T-cell (primary cell): ENCODE measurements at regions not wholly inside any gene's neighbourhood (a gene's known extent, or its start where the extent isn't known, plus 50 kb on each side); places are given as distances from the start of the nearest gene placed in this dataset.

Experiments used
- ATAC-seq, 4 experiments: fragments of 200-7000 bp in 3 of 4; fragments of 150-1000 bp in 1 of 4; cut with Tn5 transposase; replicated peaks in 1 of 4; 1 replicate in 3 of 4; 2 replicates in 1 of 4; pipeline ENCODE4 v1.10.0; 2021; ENCODE audit warnings: moderate library complexity in 3 of 4, mild to moderate bottlenecking in 2 of 4, moderate number of reproducible peaks in 1 of 4
- CTCF ChIA-PET, 2 donors: fragments of 300-600 bp; sonication (Branson Sonifier 250); formaldehyde crosslinking; loops; one replicate each; lab custom pipeline; 2022; ENCODE audit warnings: antibody characterized with exemption in 2 of 2; lab: Charles Lee
- POLR2A ChIA-PET, 2 donors: fragments of 300-600 bp; sonication (Branson Sonifier 250); formaldehyde crosslinking; loops; one replicate each; lab custom pipeline; 2022; ENCODE audit warnings: antibody characterized with exemption in 2 of 2; lab: Charles Lee
- DNase-seq, 35 experiments: peaks; one replicate each; pipeline versions ENCODE4 v3.0.0 to v3.0.0-alpha.2; 2013 to 2023
- H3K27ac ChIP-seq: one replicate; pipeline ENCODE4 v1.5.1; 2013; ENCODE audit warnings: low read length
- H3K27me3 ChIP-seq, 2 experiments: replicated peaks in 1 of 2; 1 replicate in 1 of 2; 2 replicates in 1 of 2; pipeline versions ENCODE4 v1.6.1 to v1.7.0; 2013; ENCODE audit warnings: low read length in 1 of 2, mixed read lengths in 1 of 2; ENCODE audit not compliant: control insufficient read depth in 2 of 2, insufficient read depth in 2 of 2; ENCODE audit errors: extremely low read depth in 1 of 2
- H3K36me3 ChIP-seq, 2 donors: 1 replicate in 1 of 2; 2 replicates in 1 of 2; pipeline versions ENCODE4 v1.6.1 to v1.7.0; 2013; ENCODE audit warnings: low read length in 1 of 2; ENCODE audit not compliant: control insufficient read depth in 2 of 2, insufficient read depth in 1 of 2; ENCODE audit errors: extremely low read depth in 1 of 2
- H3K4me1 ChIP-seq, 2 experiments: 1 replicate in 1 of 2; 2 replicates in 1 of 2; pipeline versions ENCODE4 v1.6.1 to v1.7.0; 2013; ENCODE audit warnings: low read length in 2 of 2, mixed read lengths in 1 of 2; ENCODE audit not compliant: insufficient read depth in 2 of 2, control insufficient read depth in 1 of 2; ENCODE audit errors: extremely low read depth in 1 of 2
- H3K4me3 ChIP-seq, 2 donors: 1 replicate in 1 of 2; 2 replicates in 1 of 2; pipeline versions ENCODE4 v1.5.1 to v1.7.0; 2013; ENCODE audit warnings: mild to moderate bottlenecking in 2 of 2, low read length in 1 of 2, moderate library complexity in 1 of 2; ENCODE audit not compliant: control insufficient read depth in 1 of 2; ENCODE audit errors: extremely low read depth in 1 of 2
- H3K9me3 ChIP-seq: 2 replicates; pipeline ENCODE4 v1.7.0; 2013
- H3K27ac Mint-ChIP-seq, 2 donors: one replicate each; pipeline ENCODE4 v1.8.0; 2020 to 2021; ENCODE audit warnings: mild to moderate bottlenecking in 2 of 2, mixed read lengths in 2 of 2
- H3K27me3 Mint-ChIP-seq, 2 donors: one replicate each; pipeline ENCODE4 v1.8.0; 2021 to 2022; ENCODE audit warnings: mixed read lengths in 2 of 2
- H3K36me3 Mint-ChIP-seq: one replicate; pipeline ENCODE4 v1.8.0; 2021; ENCODE audit warnings: mixed read lengths
- H3K4me1 Mint-ChIP-seq, 3 donors: one replicate each; pipeline ENCODE4 v1.8.0; 2020 to 2022; ENCODE audit warnings: mixed read lengths in 3 of 3, mild to moderate bottlenecking in 1 of 3
- H3K4me3 Mint-ChIP-seq, 3 donors: one replicate each; pipeline ENCODE4 v1.8.0; 2020 to 2022; ENCODE audit warnings: mild to moderate bottlenecking in 3 of 3, mixed read lengths in 3 of 3, moderate library complexity in 3 of 3
- H3K9me3 Mint-ChIP-seq, 3 donors: one replicate each; pipeline ENCODE4 v1.8.0; 2020 to 2022; ENCODE audit warnings: mixed read lengths in 3 of 3
- WGBS: methylation state at CpG from one replicate; pipeline ENCODE4 v1.1.5; 2013; ENCODE audit warnings: missing lambda C conversion rate; ENCODE audit not compliant: insufficient coverage; 5-methylcytosine and 5-hydroxymethylcytosine counted together

DNA sequence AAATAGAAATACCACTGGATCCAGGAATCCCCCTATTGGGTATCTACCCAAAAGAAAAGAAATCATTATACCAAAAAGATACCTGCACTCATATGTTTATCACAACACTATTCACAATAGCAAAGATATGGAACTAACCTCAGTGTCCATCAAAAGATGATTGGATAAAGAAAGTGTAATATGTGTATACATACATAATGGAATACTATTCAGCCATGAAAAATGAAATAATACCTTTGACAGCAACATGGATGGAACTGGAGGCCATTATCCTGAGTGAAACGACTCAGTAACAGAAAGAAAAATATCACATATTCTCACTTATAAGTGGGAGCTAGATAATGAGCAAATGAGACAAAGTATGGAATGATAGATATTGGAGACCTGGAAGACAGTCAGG, 74.2 kb upstream of the TLR3 start:
- ATAC-seq (no peak), DNase-seq (no peak)
- Histone ChIP-seq H3K27me3 (peaks cover 0 to 3% of the 10 kb centered on the region in 2 experiments), H3K9me3 (no peaks in the 10 kb centered on the region), H3K4me1 (no peaks in the 10 kb centered on the region), H3K4me3 (no peak overlapping the region), H3K36me3 (no peaks in the 10 kb centered on the region), H3K27ac (no peak overlapping the region)
- no CpG with 5 or more reads among the region's 1 CpG for WGBS
- Mint-ChIP-seq H3K27me3 (peaks cover 3 to 4% of the 10 kb centered on the region in 2 donors), H3K27ac (no peak overlapping the region), H3K36me3 (no peaks in the 10 kb centered on the region), H3K4me3 (no peak overlapping the region), H3K4me1 (no peaks in the 10 kb centered on the region), H3K9me3 (peaks cover 0 to 4% (median 0%) of the 10 kb centered on the region in 3 donors)
- CTCF ChIA-PET, result no interaction called here
- POLR2A ChIA-PET, result no interaction called here

DNA sequence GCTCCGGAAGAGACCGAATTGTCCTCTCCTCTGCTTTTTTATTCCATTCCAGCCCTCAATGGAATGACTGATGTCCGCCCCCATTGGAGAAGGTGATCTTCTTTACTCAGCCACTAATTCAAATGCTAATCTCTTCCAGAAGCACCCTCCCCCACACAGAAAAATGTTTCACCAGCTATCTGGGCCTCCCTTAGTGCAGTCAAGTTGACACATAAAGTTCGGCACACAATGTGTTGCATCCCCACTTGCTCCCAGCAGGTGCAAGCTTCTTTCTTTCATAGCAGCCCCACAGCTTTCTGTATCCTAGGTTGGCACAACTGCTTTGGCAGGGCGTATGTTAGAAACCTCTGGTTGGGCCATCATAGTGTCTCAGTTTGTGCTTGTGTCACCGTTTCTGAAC, 73.3 kb upstream of the TLR3 start:
- 89% methylated on average over 3 of the region's 6 CpGs for WGBS
- ChIA-PET CTCF (no interaction called here), POLR2A (no interaction called here)
- DNase-seq (no peak), ATAC-seq (no peak)
- H3K4me3 Mint-ChIP-seq, result no peak overlapping the region
- no peaks in the 10 kb centered on the region for H3K36me3 Mint-ChIP-seq
- no peak overlapping the region for H3K4me3 ChIP-seq
- no peak overlapping the region for H3K27ac ChIP-seq
- H3K27ac Mint-ChIP-seq, result no peak overlapping the region
- H3K36me3 ChIP-seq, result no peaks in the 10 kb centered on the region
- peaks cover 3 to 4% of the 10 kb centered on the region in 2 donors for H3K27me3 Mint-ChIP-seq
- H3K27me3 ChIP-seq, result peaks cover 0 to 3% of the 10 kb centered on the region in 2 experiments
- no peaks in the 10 kb centered on the region for H3K4me1 Mint-ChIP-seq
- H3K9me3 ChIP-seq, result no peaks in the 10 kb centered on the region
- H3K9me3 Mint-ChIP-seq, result peaks cover 0 to 4% (median 0%) of the 10 kb centered on the region in 3 donors
- no peaks in the 10 kb centered on the region for H3K4me1 ChIP-seq

GRCh38 chr4:185997296-185997695, 71.7 kb upstream of the TLR3 start:
- no peaks in the 10 kb centered on the region for H3K36me3 Mint-ChIP-seq
- H3K9me3 Mint-ChIP-seq, result peaks cover 0 to 4% (median 0%) of the 10 kb centered on the region in 3 donors
- no peak overlapping the region for H3K4me3 ChIP-seq
- peaks cover 0 to 4% of the 10 kb centered on the region in 2 donors for H3K27me3 Mint-ChIP-seq
- peaks cover 0 to 3% of the 10 kb centered on the region in 2 experiments for H3K27me3 ChIP-seq
- no peak for DNase-seq
- CTCF ChIA-PET, result no interaction called here
- POLR2A ChIA-PET, result no interaction called here
- ATAC-seq, result no peak
- H3K4me1 Mint-ChIP-seq, result no peaks in the 10 kb centered on the region
- H3K27ac ChIP-seq, result no peak overlapping the region
- no peaks in the 10 kb centered on the region for H3K9me3 ChIP-seq
- H3K27ac Mint-ChIP-seq, result no peak overlapping the region
- no peak overlapping the region for H3K4me3 Mint-ChIP-seq
- WGBS, result 88% methylated on average over 5 of the region's 7 CpGs
- no peaks in the 10 kb centered on the region for H3K36me3 ChIP-seq
- H3K4me1 ChIP-seq, result no peaks in the 10 kb centered on the region

DNA sequence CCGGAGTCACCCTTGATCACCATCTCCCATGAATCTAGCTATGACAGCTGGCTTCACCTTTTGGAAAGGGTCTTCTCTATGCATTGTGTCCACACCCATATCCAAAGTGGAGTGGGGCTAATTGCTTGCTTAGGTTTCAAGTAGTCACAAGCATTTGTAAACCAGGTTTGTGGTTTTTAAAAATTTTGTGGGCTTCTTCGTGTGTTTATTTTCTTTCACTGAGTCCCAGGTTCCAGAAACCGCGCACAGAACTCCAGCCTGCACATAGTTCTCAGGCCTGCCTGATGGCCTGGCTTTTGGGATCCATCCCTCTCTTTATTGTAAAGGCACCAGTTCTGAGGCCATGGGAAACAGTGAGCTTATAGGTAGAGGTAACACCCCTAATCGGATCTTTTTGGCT, 70.2 kb upstream of the TLR3 start:
- ATAC-seq, result no peak
- no peak for DNase-seq
- Histone ChIP-seq H3K36me3 (no peaks in the 10 kb centered on the region), H3K27ac (no peak overlapping the region), H3K4me3 (no peak overlapping the region), H3K27me3 (peaks cover 0 to 3% of the 10 kb centered on the region in 2 experiments), H3K4me1 (no peaks in the 10 kb centered on the region), H3K9me3 (no peaks in the 10 kb centered on the region)
- Mint-ChIP-seq H3K4me1 (no peaks in the 10 kb centered on the region), H3K9me3 (peaks cover 0 to 4% (median 0%) of the 10 kb centered on the region in 3 donors), H3K4me3 (no peak overlapping the region), H3K36me3 (no peaks in the 10 kb centered on the region), H3K27ac (no peak overlapping the region), H3K27me3 (peaks cover 0 to 4% of the 10 kb centered on the region in 2 donors)
- ChIA-PET POLR2A (no interaction called here), CTCF (interaction anchor here in 1 of 2 donors (0.6 kb wide), 1 partner anchor 83 kb away, joined by 3 read pairs; no protein-coding TSS in a partner anchor)
- 53% methylated on average over 2 of the region's 5 CpGs for WGBS

DNA sequence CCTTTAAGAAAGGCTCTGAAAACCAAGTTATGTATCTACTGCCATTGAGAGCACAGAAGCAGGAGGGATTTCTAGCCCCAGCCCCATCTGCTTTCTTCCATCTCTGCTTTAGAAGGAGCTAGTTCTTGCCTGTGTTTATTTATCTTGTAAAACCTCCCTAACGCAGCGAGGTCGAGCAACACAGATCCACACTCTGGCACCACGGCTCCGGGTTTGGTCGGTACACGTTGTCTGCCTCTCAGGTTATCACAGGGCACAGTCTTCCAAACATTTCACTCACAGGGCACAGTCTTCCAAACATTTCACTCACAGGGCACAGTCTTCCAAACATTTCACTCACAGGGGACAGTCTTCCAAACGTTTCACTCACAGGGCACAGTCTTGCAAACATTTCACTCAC, 69.7 kb upstream of the TLR3 start:
- Mint-ChIP-seq H3K36me3 (no peaks in the 10 kb centered on the region), H3K27ac (peak overlapping the region in 1 of 2 donors; percentile 25), H3K4me1 (no peaks in the 10 kb centered on the region), H3K9me3 (peaks cover 0 to 4% (median 0%) of the 10 kb centered on the region in 3 donors), H3K27me3 (peaks cover 0 to 3% of the 10 kb centered on the region in 2 donors), H3K4me3 (no peak overlapping the region)
- WGBS, result 88% methylated on average over 8 of the region's 8 CpGs
- POLR2A ChIA-PET, result no interaction called here
- no peak overlapping the region for H3K27ac ChIP-seq
- no peaks in the 10 kb centered on the region for H3K4me1 ChIP-seq
- no peaks in the 10 kb centered on the region for H3K9me3 ChIP-seq
- DNase-seq, result no peak
- H3K4me3 ChIP-seq, result no peak overlapping the region
- H3K36me3 ChIP-seq, result no peaks in the 10 kb centered on the region
- CTCF ChIA-PET, result interaction anchor here in 1 of 2 donors (0.6 kb wide), 1 partner anchor 84 kb away, joined by 3 read pairs; no protein-coding TSS in a partner anchor
- peaks cover 0 to 3% of the 10 kb centered on the region in 2 experiments for H3K27me3 ChIP-seq
- no peak for ATAC-seq

DNA sequence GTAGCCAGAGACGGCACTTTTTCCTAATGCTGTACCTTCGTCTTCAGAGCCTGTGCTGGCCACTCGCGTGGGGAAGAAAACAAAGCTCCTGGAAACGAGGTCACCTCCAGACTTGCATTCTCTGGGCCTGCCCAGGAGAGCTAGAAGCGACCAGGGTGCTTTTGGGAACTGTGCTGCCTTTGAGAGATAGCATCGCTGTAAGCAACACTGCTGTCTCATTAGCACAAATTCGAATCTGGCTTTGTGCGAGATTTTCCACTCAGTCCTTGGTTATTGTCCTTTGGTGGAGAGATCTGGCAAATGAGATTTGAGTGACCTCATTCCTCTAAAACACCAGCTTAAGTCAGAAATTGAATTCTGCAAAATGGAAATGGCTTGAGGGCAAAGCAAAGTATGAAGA, 66.1 kb upstream of the TLR3 start:
- no peak for ATAC-seq
- ChIA-PET POLR2A (no interaction called here), CTCF (no interaction called here)
- no peaks in the 10 kb centered on the region for H3K9me3 Mint-ChIP-seq
- DNase-seq, result no peak
- H3K4me1 ChIP-seq, result no peaks in the 10 kb centered on the region
- H3K27ac ChIP-seq, result no peak overlapping the region
- no peak overlapping the region for H3K4me3 Mint-ChIP-seq
- no peaks in the 10 kb centered on the region for H3K36me3 ChIP-seq
- H3K36me3 Mint-ChIP-seq, result no peaks in the 10 kb centered on the region
- no peak overlapping the region for H3K4me3 ChIP-seq
- H3K27me3 ChIP-seq, result no peaks in the 10 kb centered on the region
- 79% methylated on average over 7 of the region's 9 CpGs for WGBS
- H3K9me3 ChIP-seq, result no peaks in the 10 kb centered on the region
- no peaks in the 10 kb centered on the region for H3K27me3 Mint-ChIP-seq
- H3K4me1 Mint-ChIP-seq, result no peaks in the 10 kb centered on the region
- no peak overlapping the region for H3K27ac Mint-ChIP-seq

GRCh38 chr4:186003746-186004145, 65.2 kb upstream of the TLR3 start:
- Histone ChIP-seq H3K4me1 (no peaks in the 10 kb centered on the region), H3K9me3 (no peaks in the 10 kb centered on the region), H3K4me3 (no peak overlapping the region), H3K27ac (no peak overlapping the region), H3K36me3 (no peaks in the 10 kb centered on the region), H3K27me3 (no peaks in the 10 kb centered on the region)
- no peaks in the 10 kb centered on the region for H3K36me3 Mint-ChIP-seq
- WGBS, result 100% methylated on average over 1 of the region's 6 CpGs
- no peak overlapping the region for H3K4me3 Mint-ChIP-seq
- POLR2A ChIA-PET, result no interaction called here
- H3K4me1 Mint-ChIP-seq, result no peaks in the 10 kb centered on the region
- CTCF ChIA-PET, result no interaction called here
- DNase-seq (no peak), ATAC-seq (no peak)
- peaks cover 0 to 2% of the 10 kb centered on the region in 2 donors for H3K27me3 Mint-ChIP-seq
- H3K27ac Mint-ChIP-seq, result no peak overlapping the region
- no peaks in the 10 kb centered on the region for H3K9me3 Mint-ChIP-seq
